GM18909 (cell line): ENCODE measurements at regions not wholly inside any gene's neighbourhood (a gene's known extent, or its start where the extent isn't known, plus 50 kb on each side); places are given as distances from the start of the nearest gene placed in this dataset.
"Not testable (repeated sequence)": the region's sequence is repeated elsewhere in the genome, so short reads cannot be mapped to it uniquely, and the experiment has no call there.

Experiments used
- ATAC-seq: cut with Tn5 transposase; IDR thresholded peaks from one replicate; pipeline ENCODE4 v1.9.1; 2021; ENCODE audit warnings: mild to moderate bottlenecking; ENCODE audit not compliant: unreplicated experiment, poor library complexity

- no peak for ATAC-seq
These were observed 259.2 kb upstream of the CCDC54 start for GRCh38 chr3:107117922-107118536.

- no peak for ATAC-seq
These were observed 252.4 kb upstream of the CCDC54 start for GRCh38 chr3:107124885-107125284.

GRCh38 chr3:107128946-107129345 lies 248.3 kb upstream of the CCDC54 start:
- ATAC-seq, result no peak

- no peak for ATAC-seq
These were observed 247.0 kb upstream of the CCDC54 start for GRCh38 chr3:107130089-107130700.

- no peak for ATAC-seq
These were observed 244.6 kb upstream of the CCDC54 start for GRCh38 chr3:107132674-107133073.

GRCh38 chr3:107133891-107134290 lies 243.3 kb upstream of the CCDC54 start:
- no peak for ATAC-seq

- no peak for ATAC-seq
These were observed 235.1 kb upstream of the CCDC54 start for GRCh38 chr3:107142171-107142570.

GRCh38 chr3:107142786-107143575 lies 234.3 kb upstream of the CCDC54 start:
- ATAC-seq, result no peak

GRCh38 chr3:107150675-107151074 lies 226.6 kb upstream of the CCDC54 start:
- ATAC-seq, result no peak

- no peak for ATAC-seq
These were observed 223.3 kb upstream of the CCDC54 start for GRCh38 chr3:107153981-107154380.

- ATAC-seq, result no peak
These were observed 204.8 kb upstream of the CCDC54 start for GRCh38 chr3:107172411-107172810.

GRCh38 chr3:107184375-107184774 lies 192.9 kb upstream of the CCDC54 start:
- no peak for ATAC-seq

GRCh38 chr3:107188262-107188661 lies 189.0 kb upstream of the CCDC54 start:
- ATAC-seq, result no peak

GRCh38 chr3:107189158-107189791 lies 188.0 kb upstream of the CCDC54 start:
- no peak for ATAC-seq

- no peak for ATAC-seq
These were observed 184.1 kb upstream of the CCDC54 start for GRCh38 chr3:107193116-107193515.

- ATAC-seq, result no peak
These were observed 178.6 kb upstream of the CCDC54 start for GRCh38 chr3:107198581-107199181.

GRCh38 chr3:107201146-107201545 lies 176.1 kb upstream of the CCDC54 start:
- ATAC-seq, result no peak

GRCh38 chr3:107202885-107203284 lies 174.4 kb upstream of the CCDC54 start:
- not testable (repeated sequence) for ATAC-seq

- no peak for ATAC-seq
These were observed 173.1 kb upstream of the CCDC54 start for GRCh38 chr3:107204121-107204520.

- ATAC-seq, result no peak
These were observed 171.9 kb upstream of the CCDC54 start for GRCh38 chr3:107205358-107205757.

- no peak for ATAC-seq
These were observed 171.1 kb upstream of the CCDC54 start for GRCh38 chr3:107206141-107206540.
